ENCODE measurements at regions not wholly inside any gene's neighbourhood (a gene's known extent, or its start where the extent isn't known, plus 50 kb on each side); places are given as distances from the start of the nearest gene placed in this dataset.

- H2AFZ ChIP-seq (ENCODE audit: low read length) = no peak overlapping the region
Observed at GRCh38 chr7:41046776-41047175, 656.1 kb downstream of the INHBA start.

GRCh38 chr7:41046221-41046761 is 656.6 kb downstream of the INHBA start:
- Histone ChIP-seq H3K4me2 (ENCODE audit: low read length) (no peak overlapping the region), H3K4me3 (ENCODE audit: low read depth, low read length, poor library complexity, severe bottlenecking) (no peak overlapping the region), H3K79me2 (ENCODE audit: insufficient read depth, low read depth, low read length) (no peaks in the 10 kb centered on the region), H4K20me1 (ENCODE audit: insufficient read depth, low read length) (no peaks in the 10 kb centered on the region), H3K9me2 (ENCODE audit: insufficient read depth, low read length) (no peaks in the 10 kb centered on the region), H3K9me3 (ENCODE audit: low read length) (no peaks in the 10 kb centered on the region), H3K36me3 (ENCODE audit: insufficient read depth, low read length) (no peaks in the 10 kb centered on the region), H3K4me1 (ENCODE audit: insufficient read depth, low read length, poor library complexity, severe bottlenecking) (no peaks in the 10 kb centered on the region), H2AFZ (ENCODE audit: low read length) (no peak overlapping the region), H3K27ac (ENCODE audit: low read depth, low read length, poor library complexity, severe bottlenecking) (no peak overlapping the region)
- POLR2A ChIA-PET = no interaction called here
- intact Hi-C loops (cut with micrococcal nuclease; ENCODE audit: unreplicated experiment) = no loop called here
- no peak for DNase-seq (ENCODE audit: low spot score)
- CTCF ChIA-PET (ENCODE audit: unreplicated experiment) = no interaction called here
- BruUV-seq (replicated peaks) = no TSS peak
- no peak for TF ChIP-seq EZH2phosphoT487 (IDR thresholded peaks at IDR 0.05; ENCODE audit: borderline replicate concordance, low read depth, low read length)
- TF ChIP-seq, protein P1, sequence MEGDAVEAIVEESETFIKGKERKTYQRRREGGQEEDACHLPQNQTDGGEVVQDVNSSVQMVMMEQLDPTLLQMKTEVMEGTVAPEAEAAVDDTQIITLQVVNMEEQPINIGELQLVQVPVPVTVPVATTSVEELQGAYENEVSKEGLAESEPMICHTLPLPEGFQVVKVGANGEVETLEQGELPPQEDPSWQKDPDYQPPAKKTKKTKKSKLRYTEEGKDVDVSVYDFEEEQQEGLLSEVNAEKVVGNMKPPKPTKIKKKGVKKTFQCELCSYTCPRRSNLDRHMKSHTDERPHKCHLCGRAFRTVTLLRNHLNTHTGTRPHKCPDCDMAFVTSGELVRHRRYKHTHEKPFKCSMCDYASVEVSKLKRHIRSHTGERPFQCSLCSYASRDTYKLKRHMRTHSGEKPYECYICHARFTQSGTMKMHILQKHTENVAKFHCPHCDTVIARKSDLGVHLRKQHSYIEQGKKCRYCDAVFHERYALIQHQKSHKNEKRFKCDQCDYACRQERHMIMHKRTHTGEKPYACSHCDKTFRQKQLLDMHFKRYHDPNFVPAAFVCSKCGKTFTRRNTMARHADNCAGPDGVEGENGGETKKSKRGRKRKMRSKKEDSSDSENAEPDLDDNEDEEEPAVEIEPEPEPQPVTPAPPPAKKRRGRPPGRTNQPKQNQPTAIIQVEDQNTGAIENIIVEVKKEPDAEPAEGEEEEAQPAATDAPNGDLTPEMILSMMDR (conservative IDR thresholded peaks at IDR 0.05; ENCODE audit: low read length) = no peak

More at GRCh38 chr7:41046776-41047175, 656.1 kb downstream of the INHBA start:
- no peaks in the 10 kb centered on the region for H3K79me2 ChIP-seq (ENCODE audit: insufficient read depth, low read depth, low read length)
- no peak overlapping the region for H3K4me2 ChIP-seq (ENCODE audit: low read length)
- H3K36me3 ChIP-seq (ENCODE audit: insufficient read depth, low read length) = no peaks in the 10 kb centered on the region
- POLR2A ChIA-PET = no interaction called here
- no peak for TF ChIP-seq EZH2phosphoT487 (IDR thresholded peaks at IDR 0.05; ENCODE audit: borderline replicate concordance, low read depth, low read length)
- TF ChIP-seq, protein P1 (conservative IDR thresholded peaks at IDR 0.05; ENCODE audit: low read length) = no peak
- intact Hi-C loops (cut with micrococcal nuclease; ENCODE audit: unreplicated experiment) = no loop called here
- H3K27ac ChIP-seq (ENCODE audit: low read depth, low read length, poor library complexity, severe bottlenecking) = no peak overlapping the region
- DNase-seq (ENCODE audit: low spot score) = no peak
- CTCF ChIA-PET (ENCODE audit: unreplicated experiment) = no interaction called here
- no peaks in the 10 kb centered on the region for H3K9me2 ChIP-seq (ENCODE audit: insufficient read depth, low read length)
- H3K4me1 ChIP-seq (ENCODE audit: insufficient read depth, low read length, poor library complexity, severe bottlenecking) = no peaks in the 10 kb centered on the region
- H4K20me1 ChIP-seq (ENCODE audit: insufficient read depth, low read length) = no peaks in the 10 kb centered on the region
- no peak overlapping the region for H3K4me3 ChIP-seq (ENCODE audit: low read depth, low read length, poor library complexity, severe bottlenecking)
- no peaks in the 10 kb centered on the region for H3K9me3 ChIP-seq (ENCODE audit: low read length)
- BruUV-seq (replicated peaks) = no TSS peak

DNA sequence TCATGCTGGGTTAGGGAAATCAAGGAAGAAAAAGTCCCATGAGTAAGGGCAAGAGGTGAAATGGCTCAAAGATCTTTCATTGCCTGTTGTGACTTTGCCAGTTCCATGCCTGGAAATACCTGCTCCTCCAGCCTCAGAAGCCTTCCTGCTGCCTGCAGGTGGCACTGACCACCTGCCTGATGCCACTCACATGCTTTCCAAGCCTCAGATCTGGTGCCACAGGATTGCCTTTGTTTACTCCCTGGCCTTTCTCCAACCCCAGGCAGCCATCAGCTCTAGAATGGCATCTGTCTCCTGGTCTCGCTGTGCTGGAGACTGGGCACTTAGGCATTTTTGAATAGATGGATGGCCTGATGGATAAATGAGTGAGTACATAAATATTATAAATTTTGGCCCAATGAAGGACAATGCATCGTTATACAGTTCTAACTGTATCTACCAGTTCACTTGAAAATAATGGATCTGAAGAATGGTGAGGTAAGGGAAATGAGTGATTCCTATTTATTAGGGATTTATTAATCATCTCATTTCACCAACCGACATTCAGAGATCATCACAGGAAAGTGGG is 657.2 kb downstream of the INHBA start:
- H3K4me3 ChIP-seq (ENCODE audit: low read depth, low read length, poor library complexity, severe bottlenecking) = no peak overlapping the region
- no peak for TF ChIP-seq EZH2phosphoT487 (IDR thresholded peaks at IDR 0.05; ENCODE audit: borderline replicate concordance, low read depth, low read length)
- TF ChIP-seq, protein P1 (conservative IDR thresholded peaks at IDR 0.05; ENCODE audit: low read length) = peak; percentile 34; the same call in 1 of the 2 replicates
- BruUV-seq (replicated peaks) = no TSS peak
- H3K4me1 ChIP-seq (ENCODE audit: insufficient read depth, low read length, poor library complexity, severe bottlenecking) = no peaks in the 10 kb centered on the region
- H3K27ac ChIP-seq (ENCODE audit: low read depth, low read length, poor library complexity, severe bottlenecking) = no peak overlapping the region
- peak; percentile 2 for DNase-seq (ENCODE audit: low spot score)
- intact Hi-C loops (cut with micrococcal nuclease; ENCODE audit: unreplicated experiment) = no loop called here
- no peak overlapping the region for H3K4me2 ChIP-seq (ENCODE audit: low read length)
- H3K9me3 ChIP-seq (ENCODE audit: low read length) = no peaks in the 10 kb centered on the region
- H4K20me1 ChIP-seq (ENCODE audit: insufficient read depth, low read length) = no peaks in the 10 kb centered on the region
- no peaks in the 10 kb centered on the region for H3K36me3 ChIP-seq (ENCODE audit: insufficient read depth, low read length)
- POLR2A ChIA-PET = no interaction called here
- H2AFZ ChIP-seq (ENCODE audit: low read length) = no peak overlapping the region
- H3K79me2 ChIP-seq (ENCODE audit: insufficient read depth, low read depth, low read length) = no peaks in the 10 kb centered on the region
- CTCF ChIA-PET (ENCODE audit: unreplicated experiment) = no interaction called here
- no peaks in the 10 kb centered on the region for H3K9me2 ChIP-seq (ENCODE audit: insufficient read depth, low read length)
